Calu3 (cell line): ENCODE measurements at regions not wholly inside any gene's neighbourhood (a gene's known extent, or its start where the extent isn't known, plus 50 kb on each side); places are given as distances from the start of the nearest gene placed in this dataset.

Experiments
- BruUV-seq: library from RNA; stranded (reverse); fragments of 400-500 nt; replicated peaks from 2 replicates; lab custom pipeline; 2021; lab: Mats Ljungman, UMichigan
- CTCF ChIA-PET: fragments of 300-600 bp; sonication (Branson Sonifier 250); formaldehyde crosslinking; loops from one replicate; lab custom pipeline; 2022; ENCODE audit warnings: antibody characterized with exemption; lab: Charles Lee
- DNase-seq: peaks from one replicate; pipeline ENCODE4 v3.0.0; 2022
- H3K27ac Mint-ChIP-seq: one replicate; pipeline ENCODE4 v1.8.0; 2022; ENCODE audit warnings: mixed read lengths; ENCODE audit not compliant: unreplicated experiment
- H3K27me3 Mint-ChIP-seq: one replicate; pipeline ENCODE4 v1.8.0; 2022; ENCODE audit warnings: mixed read lengths; ENCODE audit not compliant: unreplicated experiment
- H3K36me3 Mint-ChIP-seq: one replicate; pipeline ENCODE4 v1.8.0; 2022; ENCODE audit warnings: mild to moderate bottlenecking, moderate library complexity, mixed read lengths; ENCODE audit not compliant: insufficient read depth, unreplicated experiment
- H3K4me1 Mint-ChIP-seq: one replicate; pipeline ENCODE4 v1.8.0; 2022; ENCODE audit warnings: mild to moderate bottlenecking, low read depth, mixed read lengths; ENCODE audit not compliant: unreplicated experiment
- H3K4me3 Mint-ChIP-seq: one replicate; pipeline ENCODE4 v1.8.0; 2022; ENCODE audit warnings: mild to moderate bottlenecking, low read depth, moderate library complexity, mixed read lengths; ENCODE audit not compliant: unreplicated experiment
- H3K9me3 Mint-ChIP-seq: one replicate; pipeline ENCODE4 v1.8.0; 2022; ENCODE audit warnings: low read depth, mixed read lengths; ENCODE audit not compliant: unreplicated experiment
- intact Hi-C: fragments of 100-400 bp; cut with micrococcal nuclease; formaldehyde crosslinking; loops from one replicate; pipeline ENCODE4 v1.10.0; 2022; ENCODE audit not compliant: unreplicated experiment
- TF ChIP-seq, protein P1 (sequence below): fragments of 200-600 bp; IDR thresholded peaks from one replicate; pipeline ENCODE4 v1.8.0; 2022; ENCODE audit warnings: antibody characterized with exemption; ENCODE audit not compliant: unreplicated experiment

DNA sequence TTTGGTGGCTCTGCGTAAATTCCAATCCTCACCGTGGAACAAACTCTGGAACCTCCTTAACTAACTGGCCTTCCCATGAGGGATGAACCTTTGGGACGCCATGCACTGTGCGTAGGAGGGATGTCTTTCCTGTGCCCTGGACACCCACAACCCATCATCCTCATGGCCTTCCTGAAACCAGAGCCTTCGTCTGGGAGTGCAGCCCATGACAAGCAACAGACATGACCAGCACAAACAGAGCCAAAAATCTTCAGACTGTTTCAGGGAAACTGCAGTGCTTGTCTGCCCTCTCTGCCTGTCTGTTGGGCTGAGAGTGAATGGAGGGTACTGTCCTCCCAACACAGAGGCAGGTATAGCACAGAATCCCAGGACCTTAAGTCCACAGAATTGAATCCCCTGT is 61.1 kb upstream of the BOC start:
- no peaks in the 10 kb centered on the region for H3K36me3 Mint-ChIP-seq
- BruUV-seq = no TSS peak
- peaks cover 16% of the 10 kb centered on the region for H3K4me1 Mint-ChIP-seq
- TF ChIP-seq, protein P1, sequence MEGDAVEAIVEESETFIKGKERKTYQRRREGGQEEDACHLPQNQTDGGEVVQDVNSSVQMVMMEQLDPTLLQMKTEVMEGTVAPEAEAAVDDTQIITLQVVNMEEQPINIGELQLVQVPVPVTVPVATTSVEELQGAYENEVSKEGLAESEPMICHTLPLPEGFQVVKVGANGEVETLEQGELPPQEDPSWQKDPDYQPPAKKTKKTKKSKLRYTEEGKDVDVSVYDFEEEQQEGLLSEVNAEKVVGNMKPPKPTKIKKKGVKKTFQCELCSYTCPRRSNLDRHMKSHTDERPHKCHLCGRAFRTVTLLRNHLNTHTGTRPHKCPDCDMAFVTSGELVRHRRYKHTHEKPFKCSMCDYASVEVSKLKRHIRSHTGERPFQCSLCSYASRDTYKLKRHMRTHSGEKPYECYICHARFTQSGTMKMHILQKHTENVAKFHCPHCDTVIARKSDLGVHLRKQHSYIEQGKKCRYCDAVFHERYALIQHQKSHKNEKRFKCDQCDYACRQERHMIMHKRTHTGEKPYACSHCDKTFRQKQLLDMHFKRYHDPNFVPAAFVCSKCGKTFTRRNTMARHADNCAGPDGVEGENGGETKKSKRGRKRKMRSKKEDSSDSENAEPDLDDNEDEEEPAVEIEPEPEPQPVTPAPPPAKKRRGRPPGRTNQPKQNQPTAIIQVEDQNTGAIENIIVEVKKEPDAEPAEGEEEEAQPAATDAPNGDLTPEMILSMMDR = no peak
- intact Hi-C loops = no loop called here
- no peak overlapping the region for H3K27ac Mint-ChIP-seq
- H3K27me3 Mint-ChIP-seq = peaks cover 15% of the 10 kb centered on the region
- H3K9me3 Mint-ChIP-seq = no peaks in the 10 kb centered on the region
- DNase-seq = no peak
- CTCF ChIA-PET = no interaction called here
- no peak overlapping the region for H3K4me3 Mint-ChIP-seq

- DNase-seq = no peak
- Mint-ChIP-seq H3K27ac (no peak overlapping the region), H3K9me3 (no peaks in the 10 kb centered on the region), H3K36me3 (no peaks in the 10 kb centered on the region), H3K27me3 (peaks cover 2% of the 10 kb centered on the region), H3K4me3 (no peak overlapping the region), H3K4me1 (peaks cover 16% of the 10 kb centered on the region)
- no TSS peak for BruUV-seq
- intact Hi-C loops = no loop called here
- CTCF ChIA-PET = interaction anchor here (0.7 kb wide), 1 partner anchor 16 kb away, joined by 4 read pairs; no protein-coding TSS in a partner anchor
- TF ChIP-seq, protein P1 = no peak
These were observed 59.8 kb upstream of the BOC start for GRCh38 chr3:113151461-113152031.

DNA sequence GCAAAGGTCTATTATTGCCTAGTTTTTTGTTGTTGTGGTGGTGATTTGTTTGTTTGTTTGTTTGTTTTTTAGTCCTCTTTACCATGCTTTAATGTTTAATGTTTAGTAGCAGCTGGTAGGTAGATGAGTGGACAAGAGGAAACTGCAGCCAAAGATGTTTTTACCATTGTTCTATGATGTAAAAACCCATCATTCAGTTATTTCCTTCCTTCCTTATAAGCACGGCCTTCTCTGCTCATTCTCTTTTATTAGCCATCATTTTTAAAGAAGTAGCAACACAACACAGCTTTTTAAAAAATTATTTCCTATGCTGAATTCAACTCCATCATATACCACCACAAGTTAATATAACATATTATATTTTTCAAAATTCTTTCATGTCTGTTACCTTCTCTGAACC is 58.5 kb upstream of the BOC start:
- no TSS peak for BruUV-seq
- no peak for DNase-seq
- H3K4me1 Mint-ChIP-seq = peaks cover 16% of the 10 kb centered on the region
- CTCF ChIA-PET = no interaction called here
- no peak overlapping the region for H3K4me3 Mint-ChIP-seq
- H3K27me3 Mint-ChIP-seq = no peaks in the 10 kb centered on the region
- no peak overlapping the region for H3K27ac Mint-ChIP-seq
- H3K36me3 Mint-ChIP-seq = no peaks in the 10 kb centered on the region
- TF ChIP-seq, protein P1 = no peak
- H3K9me3 Mint-ChIP-seq = no peaks in the 10 kb centered on the region
- intact Hi-C loops = no loop called here

DNA sequence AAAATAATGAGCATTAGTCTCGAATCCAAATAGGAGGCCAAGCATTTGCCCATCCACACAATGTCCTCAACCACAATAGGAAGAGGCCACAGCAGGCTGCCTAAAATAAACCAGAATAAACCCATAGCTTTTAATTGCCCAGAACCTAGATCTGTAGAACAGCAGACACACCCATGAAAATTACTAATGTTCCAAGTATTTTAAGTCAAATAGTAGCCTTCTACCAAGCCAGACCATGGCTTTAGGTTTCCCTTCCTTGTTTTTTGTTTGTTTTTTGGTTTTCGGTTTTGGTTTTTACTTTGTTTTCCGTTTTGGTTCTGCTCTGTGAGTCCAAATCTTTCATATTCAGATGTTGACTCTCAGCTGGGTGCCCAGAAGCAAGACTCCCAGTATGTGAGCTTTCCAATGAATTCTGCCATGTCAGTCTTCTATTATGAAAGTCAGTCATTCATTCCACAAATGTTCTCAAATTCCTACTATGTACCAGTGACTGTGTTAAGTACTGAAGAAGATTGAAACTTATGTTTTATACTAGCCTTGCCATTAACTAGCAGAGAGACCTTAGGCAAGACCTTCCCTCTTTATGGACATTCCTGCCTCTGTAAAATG is 57.8 kb upstream of the BOC start:
- Mint-ChIP-seq H3K27me3 (no peaks in the 10 kb centered on the region), H3K9me3 (no peaks in the 10 kb centered on the region), H3K4me1 (peaks cover 9% of the 10 kb centered on the region), H3K4me3 (no peak overlapping the region), H3K36me3 (no peaks in the 10 kb centered on the region), H3K27ac (no peak overlapping the region)
- no TSS peak for BruUV-seq
- TF ChIP-seq, protein P1 = no peak
- DNase-seq = no peak
- intact Hi-C loops = no loop called here
- CTCF ChIA-PET = no interaction called here
